Neural progenitor cell (in vitro differentiated cells): ENCODE measurements at regions not wholly inside any gene's neighbourhood (a gene's known extent, or its start where the extent isn't known, plus 50 kb on each side); places are given as distances from the start of the nearest gene placed in this dataset.

Source experiments
- DNase-seq: peaks from one replicate; pipeline ENCODE4 v3.0.0-alpha.2; 2016; ENCODE audit warnings: low spot score
- H2AFZ ChIP-seq: fragments of 200-600 bp; sonication (generic); replicated peaks from 2 replicates; pipeline ENCODE4 v1.6.1; 2016; ENCODE audit warnings: antibody characterized with exemption
- H3F3A ChIP-seq: fragments of 200-600 bp; sonication (generic); 2 replicates; pipeline ENCODE4 v1.6.1; 2016; ENCODE audit warnings: antibody characterized with exemption, low read depth
- H3K27ac ChIP-seq: fragments of 200-600 bp; sonication (generic); 2 replicates; pipeline ENCODE4 v1.5.1; 2016; ENCODE audit warnings: mild to moderate bottlenecking
- H3K27me3 ChIP-seq: fragments of 200-600 bp; sonication (generic); 2 replicates; pipeline ENCODE4 v1.6.1; 2016; ENCODE audit warnings: mild to moderate bottlenecking, moderate library complexity
- H3K36me3 ChIP-seq: fragments of 200-600 bp; sonication (generic); 2 replicates; pipeline ENCODE4 v1.5.1; 2016
- H3K4me1 ChIP-seq: fragments of 200-600 bp; sonication (generic); 2 replicates; pipeline ENCODE4 v1.6.1; 2016; ENCODE audit warnings: mixed run types
- H3K4me2 ChIP-seq: fragments of 200-600 bp; sonication (generic); 2 replicates; pipeline ENCODE4 v1.6.1; 2016
- H3K4me3 ChIP-seq: fragments of 200-600 bp; sonication (generic); 2 replicates; pipeline ENCODE4 v1.5.1; 2016
- H3K79me2 ChIP-seq: fragments of 200-600 bp; sonication (generic); 2 replicates; pipeline ENCODE4 v1.6.1; 2016; ENCODE audit warnings: low read depth
- H3K9ac ChIP-seq: fragments of 200-600 bp; sonication (generic); 2 replicates; pipeline ENCODE4 v1.6.1; 2016
- H3K9me3 ChIP-seq: fragments of 200-600 bp; sonication (generic); 2 replicates; pipeline ENCODE4 v1.5.1; 2016; ENCODE audit warnings: low read depth
- H4K20me1 ChIP-seq: fragments of 200-600 bp; sonication (generic); 2 replicates; pipeline ENCODE4 v1.6.1; 2016; ENCODE audit warnings: low read depth
- H3K27ac Mint-ChIP-seq: 3 replicates; pipeline ENCODE4 v1.8.0; 2021; ENCODE audit warnings: mixed read lengths
- H3K27me3 Mint-ChIP-seq: 2 replicates; pipeline ENCODE4 v1.8.0; 2022; ENCODE audit warnings: low read depth, mild to moderate bottlenecking, inconsistent platforms, moderate library complexity, mixed read lengths; ENCODE audit not compliant: insufficient read depth
- H3K36me3 Mint-ChIP-seq: 3 replicates; pipeline ENCODE4 v1.8.0; 2021; ENCODE audit warnings: mixed read lengths
- H3K4me1 Mint-ChIP-seq: 3 replicates; pipeline ENCODE4 v1.8.0; 2021; ENCODE audit warnings: mixed read lengths
- H3K4me3 Mint-ChIP-seq: 3 replicates; pipeline ENCODE4 v1.8.0; 2021; ENCODE audit warnings: mild to moderate bottlenecking, moderate library complexity, mixed read lengths
- H3K9me3 Mint-ChIP-seq: 3 replicates; pipeline ENCODE4 v1.8.0; 2020; ENCODE audit warnings: mixed read lengths
- EZH2 ChIP-seq: fragments of 200-600 bp; sonication (generic); IDR thresholded peaks from 2 replicates; pipeline ENCODE4 v1.6.1; 2017; ENCODE audit warnings: antibody characterized with exemption, mild to moderate bottlenecking, moderate library complexity
- EZH2phosphoT487 ChIP-seq: fragments of 200-600 bp; sonication (generic); IDR thresholded peaks from 2 replicates; pipeline ENCODE4 v1.6.1; 2017; ENCODE audit warnings: antibody characterized with exemption
- TF ChIP-seq, protein P1 (sequence below): fragments of 200-600 bp; sonication (generic); IDR thresholded peaks from 2 replicates; pipeline ENCODE4 v1.5.1; 2017; ENCODE audit warnings: antibody characterized with exemption, mild to moderate bottlenecking

DNA sequence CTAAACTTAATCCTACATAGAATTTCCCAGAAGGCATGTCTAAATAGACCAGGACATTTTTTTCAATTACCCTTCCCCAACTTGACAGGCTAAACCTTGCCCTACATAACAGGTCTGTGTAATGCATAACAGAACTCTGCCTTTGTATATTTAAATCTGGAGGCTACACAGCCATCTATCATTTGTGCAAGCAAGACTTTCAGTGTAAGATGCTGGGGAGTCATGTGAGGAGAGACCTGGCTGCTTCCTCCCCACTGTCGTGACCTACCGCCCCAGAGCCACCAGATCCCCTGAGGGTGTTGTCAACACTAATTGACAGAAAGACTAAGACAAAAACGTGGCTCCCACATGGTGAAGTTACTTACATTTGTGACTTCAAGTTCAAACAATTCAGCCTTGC lies 342.2 kb downstream of the PPARGC1A start:
- no peak overlapping the region for H3K27ac Mint-ChIP-seq
- Histone ChIP-seq H3K9me3 (no peaks in the 10 kb centered on the region), H3K36me3 (no peaks in the 10 kb centered on the region), H3K4me2 (no peak overlapping the region), H2AFZ (no peak overlapping the region), H3F3A (no peaks in the 10 kb centered on the region), H3K4me1 (no peaks in the 10 kb centered on the region), H3K4me3 (no peak overlapping the region), H3K27ac (no peak overlapping the region), H3K79me2 (no peaks in the 10 kb centered on the region), H3K27me3 (no peaks in the 10 kb centered on the region), H4K20me1 (no peaks in the 10 kb centered on the region), H3K9ac (no peak overlapping the region)
- H3K4me1 Mint-ChIP-seq: peaks cover 14% of the 10 kb centered on the region
- DNase-seq: no peak
- TF ChIP-seq, protein P1, sequence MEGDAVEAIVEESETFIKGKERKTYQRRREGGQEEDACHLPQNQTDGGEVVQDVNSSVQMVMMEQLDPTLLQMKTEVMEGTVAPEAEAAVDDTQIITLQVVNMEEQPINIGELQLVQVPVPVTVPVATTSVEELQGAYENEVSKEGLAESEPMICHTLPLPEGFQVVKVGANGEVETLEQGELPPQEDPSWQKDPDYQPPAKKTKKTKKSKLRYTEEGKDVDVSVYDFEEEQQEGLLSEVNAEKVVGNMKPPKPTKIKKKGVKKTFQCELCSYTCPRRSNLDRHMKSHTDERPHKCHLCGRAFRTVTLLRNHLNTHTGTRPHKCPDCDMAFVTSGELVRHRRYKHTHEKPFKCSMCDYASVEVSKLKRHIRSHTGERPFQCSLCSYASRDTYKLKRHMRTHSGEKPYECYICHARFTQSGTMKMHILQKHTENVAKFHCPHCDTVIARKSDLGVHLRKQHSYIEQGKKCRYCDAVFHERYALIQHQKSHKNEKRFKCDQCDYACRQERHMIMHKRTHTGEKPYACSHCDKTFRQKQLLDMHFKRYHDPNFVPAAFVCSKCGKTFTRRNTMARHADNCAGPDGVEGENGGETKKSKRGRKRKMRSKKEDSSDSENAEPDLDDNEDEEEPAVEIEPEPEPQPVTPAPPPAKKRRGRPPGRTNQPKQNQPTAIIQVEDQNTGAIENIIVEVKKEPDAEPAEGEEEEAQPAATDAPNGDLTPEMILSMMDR: no peak
- no peak for TF ChIP-seq EZH2
- TF ChIP-seq EZH2phosphoT487: no peak
- H3K27me3 Mint-ChIP-seq: peaks cover 4% of the 10 kb centered on the region
- H3K9me3 Mint-ChIP-seq: peaks cover 2% of the 10 kb centered on the region
- no peaks in the 10 kb centered on the region for H3K36me3 Mint-ChIP-seq
- no peak overlapping the region for H3K4me3 Mint-ChIP-seq

DNA sequence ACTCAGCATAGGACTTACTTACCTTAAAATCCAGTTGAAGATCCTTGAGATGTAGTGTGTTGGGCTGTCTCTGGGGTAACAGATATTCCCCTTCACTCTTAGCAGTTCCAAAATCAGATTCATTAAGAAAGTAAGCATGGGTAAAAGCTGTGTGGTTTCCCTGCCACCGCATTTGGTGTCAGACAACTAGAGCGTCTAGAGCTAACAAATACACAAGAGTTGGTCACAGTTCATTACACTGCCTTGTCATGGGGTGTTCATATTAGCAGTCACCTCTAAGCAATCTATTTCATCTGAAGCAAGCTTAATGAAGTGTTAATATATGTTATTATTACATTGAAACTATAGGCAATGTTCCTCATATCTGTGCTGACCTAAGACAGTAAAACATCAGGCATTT lies 342.8 kb downstream of the PPARGC1A start:
- Histone ChIP-seq H3K4me2 (no peak overlapping the region), H3K4me3 (no peak overlapping the region), H3K79me2 (no peaks in the 10 kb centered on the region), H3K9ac (no peak overlapping the region), H4K20me1 (no peaks in the 10 kb centered on the region), H3K36me3 (no peaks in the 10 kb centered on the region), H3K27ac (no peak overlapping the region), H3K27me3 (no peaks in the 10 kb centered on the region), H3F3A (no peaks in the 10 kb centered on the region), H2AFZ (no peak overlapping the region), H3K4me1 (no peaks in the 10 kb centered on the region), H3K9me3 (no peaks in the 10 kb centered on the region)
- Mint-ChIP-seq H3K9me3 (peaks cover 2% of the 10 kb centered on the region), H3K27me3 (peaks cover 4% of the 10 kb centered on the region), H3K4me1 (peaks cover 14% of the 10 kb centered on the region), H3K27ac (no peak overlapping the region), H3K4me3 (no peak overlapping the region), H3K36me3 (no peaks in the 10 kb centered on the region)
- no peak for DNase-seq
- TF ChIP-seq, protein P1: no peak
- TF ChIP-seq EZH2phosphoT487 (no peak), EZH2 (no peak)

DNA sequence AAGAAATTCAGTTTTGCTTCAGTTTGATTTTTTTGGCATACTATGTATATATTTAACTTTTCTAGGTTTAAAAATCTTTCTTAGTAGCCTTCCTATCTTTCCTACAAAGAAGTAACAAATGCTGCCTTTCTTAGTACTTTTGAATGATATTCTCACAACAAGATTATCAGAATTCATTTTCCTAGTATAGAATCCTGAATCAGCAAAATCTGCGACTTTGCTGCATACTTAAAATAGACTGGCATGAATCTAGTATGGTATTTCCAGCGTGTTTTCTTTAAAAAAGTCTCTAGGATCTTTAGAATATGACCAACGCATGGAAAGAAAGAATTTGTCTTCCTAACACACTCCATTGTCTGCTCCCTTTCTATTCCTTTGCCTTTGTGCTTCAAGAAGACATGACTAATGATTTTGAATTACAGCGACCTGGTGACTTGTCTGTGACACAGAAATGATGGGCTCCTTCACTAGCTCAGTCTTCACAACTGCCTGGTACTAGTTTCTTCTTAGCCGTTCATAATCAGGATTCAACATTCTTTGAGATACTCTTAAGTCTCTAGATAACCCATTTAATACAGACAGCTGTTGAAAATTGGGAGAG lies 349.8 kb downstream of the PPARGC1A start:
- H3K4me3 ChIP-seq: no peak overlapping the region
- H3K9ac ChIP-seq: no peak overlapping the region
- no peak overlapping the region for H3K4me3 Mint-ChIP-seq
- H2AFZ ChIP-seq: no peak overlapping the region
- TF ChIP-seq EZH2: no peak
- no peak for TF ChIP-seq EZH2phosphoT487
- TF ChIP-seq, protein P1: no peak
- H3K36me3 ChIP-seq: no peaks in the 10 kb centered on the region
- H3K9me3 ChIP-seq: no peaks in the 10 kb centered on the region
- H3K4me1 ChIP-seq: no peaks in the 10 kb centered on the region
- H3F3A ChIP-seq: no peaks in the 10 kb centered on the region
- H3K79me2 ChIP-seq: no peaks in the 10 kb centered on the region
- no peaks in the 10 kb centered on the region for H3K36me3 Mint-ChIP-seq
- no peaks in the 10 kb centered on the region for H3K4me1 Mint-ChIP-seq
- no peaks in the 10 kb centered on the region for H4K20me1 ChIP-seq
- H3K27ac Mint-ChIP-seq: no peak overlapping the region
- no peak for DNase-seq
- no peaks in the 10 kb centered on the region for H3K27me3 ChIP-seq
- no peak overlapping the region for H3K27ac ChIP-seq
- H3K27me3 Mint-ChIP-seq: no peaks in the 10 kb centered on the region
- H3K4me2 ChIP-seq: no peak overlapping the region
- peaks cover 6% of the 10 kb centered on the region for H3K9me3 Mint-ChIP-seq
